ENCODE measurements at regions not wholly inside any gene's neighbourhood (a gene's known extent, or its start where the extent isn't known, plus 50 kb on each side); places are given as distances from the start of the nearest gene placed in this dataset.

DNA sequence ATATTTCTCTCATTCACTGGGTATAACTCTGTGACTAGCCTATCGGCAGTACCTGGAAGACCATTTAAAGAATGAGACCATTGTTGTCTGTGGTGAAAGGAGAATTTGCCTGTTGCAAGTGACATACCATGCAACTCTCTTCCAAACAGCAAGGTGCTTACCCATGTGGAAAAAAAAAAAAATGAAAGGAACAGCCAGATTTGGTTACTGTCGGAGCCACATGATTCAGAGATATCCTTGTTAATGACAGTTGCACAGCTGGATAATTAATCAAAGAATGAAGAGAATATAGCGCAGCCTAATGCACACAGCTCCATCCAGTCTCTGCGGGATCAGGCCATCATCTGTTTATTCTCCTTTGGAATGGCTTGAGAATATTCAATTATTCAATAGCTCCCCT lies 141.8 kb downstream of the HRH4 start:
- no peak overlapping the region for H2BK5ac ChIP-seq (ENCODE audit: insufficient read length, low read length)
- no peak overlapping the region for H2BK15ac ChIP-seq (ENCODE audit: low read depth, low read length)
- no peak overlapping the region for H3K4ac ChIP-seq (ENCODE audit: low read depth, low read length)
- H3K9me3 Mint-ChIP-seq: no peaks in the 10 kb centered on the region
- no peak overlapping the region for H3K14ac ChIP-seq (ENCODE audit: insufficient read depth, low read length)
- TF ChIP-seq, protein P1, sequence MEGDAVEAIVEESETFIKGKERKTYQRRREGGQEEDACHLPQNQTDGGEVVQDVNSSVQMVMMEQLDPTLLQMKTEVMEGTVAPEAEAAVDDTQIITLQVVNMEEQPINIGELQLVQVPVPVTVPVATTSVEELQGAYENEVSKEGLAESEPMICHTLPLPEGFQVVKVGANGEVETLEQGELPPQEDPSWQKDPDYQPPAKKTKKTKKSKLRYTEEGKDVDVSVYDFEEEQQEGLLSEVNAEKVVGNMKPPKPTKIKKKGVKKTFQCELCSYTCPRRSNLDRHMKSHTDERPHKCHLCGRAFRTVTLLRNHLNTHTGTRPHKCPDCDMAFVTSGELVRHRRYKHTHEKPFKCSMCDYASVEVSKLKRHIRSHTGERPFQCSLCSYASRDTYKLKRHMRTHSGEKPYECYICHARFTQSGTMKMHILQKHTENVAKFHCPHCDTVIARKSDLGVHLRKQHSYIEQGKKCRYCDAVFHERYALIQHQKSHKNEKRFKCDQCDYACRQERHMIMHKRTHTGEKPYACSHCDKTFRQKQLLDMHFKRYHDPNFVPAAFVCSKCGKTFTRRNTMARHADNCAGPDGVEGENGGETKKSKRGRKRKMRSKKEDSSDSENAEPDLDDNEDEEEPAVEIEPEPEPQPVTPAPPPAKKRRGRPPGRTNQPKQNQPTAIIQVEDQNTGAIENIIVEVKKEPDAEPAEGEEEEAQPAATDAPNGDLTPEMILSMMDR (conservative IDR thresholded peaks at IDR 0.05): no peak
- H4K91ac ChIP-seq (ENCODE audit: insufficient read length, low read depth, low read length): no peak overlapping the region
- no peak overlapping the region for H3K56ac ChIP-seq (ENCODE audit: insufficient read length, low read depth, low read length)
- no peak overlapping the region for H2AFZ ChIP-seq (ENCODE audit: low read length)
- no peak overlapping the region for H3K4me2 ChIP-seq (ENCODE audit: insufficient read depth, insufficient read length, low read length)
- H3K27ac Mint-ChIP-seq: no peak overlapping the region
- no peak for DNase-seq
- no peaks in the 10 kb centered on the region for H4K20me1 ChIP-seq (ENCODE audit: control insufficient read depth, insufficient read depth, insufficient read length)
- H4K5ac ChIP-seq (ENCODE audit: insufficient read length, low read depth, low read length): no peak overlapping the region
- no peak overlapping the region for H3K23ac ChIP-seq (ENCODE audit: insufficient read length, low read depth, low read length)
- no peaks in the 10 kb centered on the region for H3K9me3 ChIP-seq (ENCODE audit: control insufficient read depth, low read depth, low read length)
- H3K4me1 Mint-ChIP-seq: peaks cover 13 to 21% of the 10 kb centered on the region in 2 experiments
- no peak overlapping the region for H2BK20ac ChIP-seq (ENCODE audit: low read depth, low read length, poor library complexity, severe bottlenecking)
- no peak overlapping the region for H2BK12ac ChIP-seq (ENCODE audit: insufficient read length, low read depth, low read length)
- no peaks in the 10 kb centered on the region for H3K79me1 ChIP-seq (ENCODE audit: insufficient read depth, low read depth, low read length, poor library complexity, severe bottlenecking)
- H2AK5ac ChIP-seq (ENCODE audit: insufficient read length, low read length): no peak overlapping the region
- no peaks in the 10 kb centered on the region for H3K27me3 ChIP-seq (ENCODE audit: insufficient read depth, low read length)
- no peak overlapping the region for H3T11ph ChIP-seq (ENCODE audit: low read length)
- H3K36me3 Mint-ChIP-seq (ENCODE audit: insufficient read depth in 1 of 3, low read depth in 3 of 3): no peaks in the 10 kb centered on the region
- peaks cover 3% of the 10 kb centered on the region; the same call in 1 of the 2 replicates for H3K4me1 ChIP-seq (ENCODE audit: insufficient read depth, low read length)
- no peak overlapping the region for H4K8ac ChIP-seq (replicated peaks; ENCODE audit: insufficient read length, low read depth, low read length)
- H3K9ac ChIP-seq (ENCODE audit: extremely low read depth, insufficient read length, low read length): no peak overlapping the region
- H3K27me3 Mint-ChIP-seq (ENCODE audit: low read depth): no peaks in the 10 kb centered on the region; the same call in 1 of the 2 replicates
- H3K4me3 Mint-ChIP-seq: no peak overlapping the region
- no peaks in the 10 kb centered on the region for H3K79me2 ChIP-seq (ENCODE audit: insufficient read depth, low read length)
- H3K18ac ChIP-seq (ENCODE audit: insufficient read length, low read depth, low read length): no peak overlapping the region
- no peaks in the 10 kb centered on the region for H3K23me2 ChIP-seq (ENCODE audit: insufficient read length, low read depth, low read length, poor library complexity, severe bottlenecking)
- H3K27ac ChIP-seq (ENCODE audit: insufficient read length, low read depth, low read length): no peak overlapping the region
- no peak overlapping the region for H2BK120ac ChIP-seq (ENCODE audit: low read depth, low read length, poor library complexity, severe bottlenecking)
- WGBS (ENCODE audit: extremely low coverage, insufficient read length, low lambda C conversion rate): no CpG with 5 or more reads among the region's 4 CpGs
